HCT116 (cell line): ENCODE measurements at regions not wholly inside any gene's neighbourhood (a gene's known extent, or its start where the extent isn't known, plus 50 kb on each side); places are given as distances from the start of the nearest gene placed in this dataset.

Experiments
- EZH2 ChIP-seq: fragments of 200-600 bp; sonication (generic); IDR thresholded peaks from 2 replicates; pipeline ENCODE4 v1.6.1; 2017; ENCODE audit warnings: antibody characterized with exemption, mixed run types
- EZH2phosphoT487 ChIP-seq: fragments of 200-600 bp; IDR thresholded peaks from 2 replicates; pipeline ENCODE4 v1.6.1; 2018; ENCODE audit warnings: antibody characterized with exemption, borderline replicate concordance
- JUND ChIP-seq: IDR thresholded peaks from 2 replicates; pipeline ENCODE4 v1.6.1; 2012
- MAX ChIP-seq: IDR thresholded peaks from 2 replicates; pipeline ENCODE4 v1.6.1; 2012
- POLR2A ChIP-seq: IDR thresholded peaks from 2 replicates; pipeline ENCODE4 v1.7.0; 2011; ENCODE audit warnings: borderline replicate concordance; ENCODE audit not compliant: insufficient read depth, insufficient read length; ENCODE audit errors: extremely low read depth
- ZNF274 ChIP-seq: fragments of 200-500 bp; sonication (Bioruptor generic); IDR thresholded peaks from 2 replicates; pipeline ENCODE4 v1.6.1; 2014; ENCODE audit warnings: mild to moderate bottlenecking, low read depth, low read length, inconsistent platforms
- TF ChIP-seq, protein P1 (sequence below), 3 experiments: fragments of 200-600 bp in 1 of 3; sonication (generic) in 1 of 3; IDR thresholded peaks in 2 of 3; conservative IDR thresholded peaks in 1 of 3; 2 replicates each; pipeline ENCODE4 v1.5.1; 2012 to 2017; ENCODE audit warnings: low read depth in 2 of 3, low read length in 2 of 3, antibody characterized with exemption in 1 of 3, borderline replicate concordance in 1 of 3, control low read depth in 1 of 3, mild to moderate bottlenecking in 1 of 3, mixed read lengths in 1 of 3, mixed run types in 1 of 3, moderate library complexity in 1 of 3; ENCODE audit not compliant: insufficient read depth in 1 of 3

DNA sequence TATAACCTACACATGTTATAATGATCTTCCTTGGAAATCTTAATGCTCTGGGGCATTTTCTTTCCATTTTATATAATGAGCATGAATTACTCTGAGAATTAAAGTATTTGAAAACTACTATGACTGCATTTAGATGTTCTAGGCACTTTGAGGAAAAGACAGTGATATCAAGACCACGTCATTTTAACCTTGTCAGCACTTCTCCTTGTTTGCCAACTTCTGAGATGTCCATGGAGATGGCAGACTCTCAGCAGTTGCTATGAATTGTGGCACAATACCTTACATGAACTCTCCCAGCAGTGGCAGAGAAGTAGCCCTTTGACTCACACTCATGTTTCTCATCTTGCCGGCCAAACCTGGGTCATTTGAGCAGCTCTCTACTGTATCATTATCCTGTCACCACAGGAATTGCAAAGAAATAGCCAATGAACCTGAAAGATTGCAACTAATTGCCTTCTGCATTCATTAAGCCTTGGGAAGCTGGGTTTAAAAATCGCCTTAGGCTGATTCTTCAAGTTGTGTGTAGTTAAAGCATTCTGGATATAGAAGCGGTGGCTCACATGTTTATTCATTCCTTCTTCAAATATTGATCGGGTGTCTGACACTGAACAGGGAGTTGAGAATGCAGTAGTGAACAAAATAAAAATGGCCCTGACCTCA lies 272.2 kb upstream of the CFAP20DC start:
- TF ChIP-seq ZNF274 (no peak), POLR2A (no peak), EZH2 (no peak), MAX (no peak), JUND (no peak), EZH2phosphoT487 (no peak)
- TF ChIP-seq, protein P1, sequence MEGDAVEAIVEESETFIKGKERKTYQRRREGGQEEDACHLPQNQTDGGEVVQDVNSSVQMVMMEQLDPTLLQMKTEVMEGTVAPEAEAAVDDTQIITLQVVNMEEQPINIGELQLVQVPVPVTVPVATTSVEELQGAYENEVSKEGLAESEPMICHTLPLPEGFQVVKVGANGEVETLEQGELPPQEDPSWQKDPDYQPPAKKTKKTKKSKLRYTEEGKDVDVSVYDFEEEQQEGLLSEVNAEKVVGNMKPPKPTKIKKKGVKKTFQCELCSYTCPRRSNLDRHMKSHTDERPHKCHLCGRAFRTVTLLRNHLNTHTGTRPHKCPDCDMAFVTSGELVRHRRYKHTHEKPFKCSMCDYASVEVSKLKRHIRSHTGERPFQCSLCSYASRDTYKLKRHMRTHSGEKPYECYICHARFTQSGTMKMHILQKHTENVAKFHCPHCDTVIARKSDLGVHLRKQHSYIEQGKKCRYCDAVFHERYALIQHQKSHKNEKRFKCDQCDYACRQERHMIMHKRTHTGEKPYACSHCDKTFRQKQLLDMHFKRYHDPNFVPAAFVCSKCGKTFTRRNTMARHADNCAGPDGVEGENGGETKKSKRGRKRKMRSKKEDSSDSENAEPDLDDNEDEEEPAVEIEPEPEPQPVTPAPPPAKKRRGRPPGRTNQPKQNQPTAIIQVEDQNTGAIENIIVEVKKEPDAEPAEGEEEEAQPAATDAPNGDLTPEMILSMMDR (IDR thresholded peaks at IDR 0.05 in 2 of 3, conservative IDR thresholded peaks at IDR 0.05 in 1 of 3; ENCODE audit: borderline replicate concordance in 1 of 3, insufficient read depth in 1 of 3, low read depth in 2 of 3, low read length in 2 of 3): no peak
